Neural crest cell (in vitro differentiated cells): ENCODE measurements at regions not wholly inside any gene's neighbourhood (a gene's known extent, or its start where the extent isn't known, plus 50 kb on each side); places are given as distances from the start of the nearest gene placed in this dataset.
A peak's percentile ranks its signal among the peaks of the same experiment; 100 is the strongest.

Experiments
- DNase-seq: peaks from one replicate; pipeline ENCODE4 v3.0.0; 2021; ENCODE audit warnings: low read depth, mixed read lengths, low spot score
- H3K27ac Mint-ChIP-seq: one replicate; pipeline ENCODE4 v1.8.0; 2021; ENCODE audit warnings: mild to moderate bottlenecking, mixed read lengths; ENCODE audit not compliant: unreplicated experiment
- H3K27me3 Mint-ChIP-seq: 2 replicates; pipeline ENCODE4 v1.8.0; 2021; ENCODE audit warnings: low read depth, mild to moderate bottlenecking, mixed read lengths
- H3K36me3 Mint-ChIP-seq: 2 replicates; pipeline ENCODE4 v1.8.0; 2021; ENCODE audit warnings: low read depth, mild to moderate bottlenecking, mixed read lengths
- H3K4me1 Mint-ChIP-seq: 2 replicates; pipeline ENCODE4 v1.8.0; 2021; ENCODE audit warnings: mixed read lengths
- H3K4me3 Mint-ChIP-seq: one replicate; pipeline ENCODE4 v1.8.0; 2021; ENCODE audit warnings: mild to moderate bottlenecking, mixed read lengths
- H3K9me3 Mint-ChIP-seq: 2 replicates; pipeline ENCODE4 v1.8.0; 2021; ENCODE audit warnings: mixed read lengths
- TF ChIP-seq, protein P1 (sequence below): fragments of 200-600 bp; sonication (generic); conservative IDR thresholded peaks from 2 replicates; pipeline ENCODE4 v1.5.0; 2021; ENCODE audit warnings: antibody characterized with exemption, mild to moderate bottlenecking

DNA sequence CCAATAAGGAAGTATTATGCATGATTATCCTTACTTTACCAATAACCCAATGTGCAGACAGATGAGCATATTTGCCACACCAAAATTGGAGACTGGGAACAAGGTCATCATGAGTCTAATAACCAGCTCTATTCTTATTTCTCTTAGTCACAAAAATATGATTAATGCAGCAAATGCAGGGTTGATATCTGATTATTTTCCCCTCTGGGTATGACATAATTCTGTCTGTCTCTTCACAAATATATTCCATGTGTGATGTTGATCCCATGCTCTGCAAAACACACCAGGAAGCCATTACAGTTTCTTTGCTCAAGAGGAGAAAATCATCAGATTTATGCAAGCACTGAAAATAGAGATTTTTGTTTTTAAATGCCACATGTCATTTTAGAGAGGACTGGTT is 196.5 kb upstream of the DGKB start:
- no peaks in the 10 kb centered on the region for H3K9me3 Mint-ChIP-seq
- no peaks in the 10 kb centered on the region for H3K4me1 Mint-ChIP-seq
- H3K27me3 Mint-ChIP-seq: no peaks in the 10 kb centered on the region
- DNase-seq: no peak
- TF ChIP-seq, protein P1, sequence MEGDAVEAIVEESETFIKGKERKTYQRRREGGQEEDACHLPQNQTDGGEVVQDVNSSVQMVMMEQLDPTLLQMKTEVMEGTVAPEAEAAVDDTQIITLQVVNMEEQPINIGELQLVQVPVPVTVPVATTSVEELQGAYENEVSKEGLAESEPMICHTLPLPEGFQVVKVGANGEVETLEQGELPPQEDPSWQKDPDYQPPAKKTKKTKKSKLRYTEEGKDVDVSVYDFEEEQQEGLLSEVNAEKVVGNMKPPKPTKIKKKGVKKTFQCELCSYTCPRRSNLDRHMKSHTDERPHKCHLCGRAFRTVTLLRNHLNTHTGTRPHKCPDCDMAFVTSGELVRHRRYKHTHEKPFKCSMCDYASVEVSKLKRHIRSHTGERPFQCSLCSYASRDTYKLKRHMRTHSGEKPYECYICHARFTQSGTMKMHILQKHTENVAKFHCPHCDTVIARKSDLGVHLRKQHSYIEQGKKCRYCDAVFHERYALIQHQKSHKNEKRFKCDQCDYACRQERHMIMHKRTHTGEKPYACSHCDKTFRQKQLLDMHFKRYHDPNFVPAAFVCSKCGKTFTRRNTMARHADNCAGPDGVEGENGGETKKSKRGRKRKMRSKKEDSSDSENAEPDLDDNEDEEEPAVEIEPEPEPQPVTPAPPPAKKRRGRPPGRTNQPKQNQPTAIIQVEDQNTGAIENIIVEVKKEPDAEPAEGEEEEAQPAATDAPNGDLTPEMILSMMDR: no peak
- H3K4me3 Mint-ChIP-seq: no peak overlapping the region
- H3K36me3 Mint-ChIP-seq: no peaks in the 10 kb centered on the region
- no peak overlapping the region for H3K27ac Mint-ChIP-seq

DNA sequence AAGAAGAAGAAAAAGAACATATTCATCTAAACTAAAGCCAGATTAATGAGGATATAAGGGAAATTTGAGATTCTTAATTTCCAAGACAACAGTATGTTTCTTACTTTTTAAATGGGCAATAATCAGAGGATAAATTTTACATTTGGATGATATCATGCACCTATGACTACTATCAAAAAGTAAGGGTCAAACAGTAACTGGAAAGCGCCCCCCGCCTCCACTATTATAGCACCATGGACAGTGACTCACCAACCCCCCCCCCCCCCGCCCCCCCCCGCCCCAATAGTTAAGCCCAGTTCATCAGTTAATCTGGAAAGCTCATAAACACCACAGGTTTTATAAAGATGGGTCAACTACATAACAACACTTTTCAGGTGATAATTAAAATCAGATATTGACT is 194.3 kb upstream of the DGKB start:
- Mint-ChIP-seq H3K4me3 (no peak overlapping the region), H3K36me3 (no peaks in the 10 kb centered on the region), H3K4me1 (no peaks in the 10 kb centered on the region), H3K27ac (no peak overlapping the region), H3K9me3 (no peaks in the 10 kb centered on the region), H3K27me3 (no peaks in the 10 kb centered on the region)
- DNase-seq: no peak
- TF ChIP-seq, protein P1: no peak

DNA sequence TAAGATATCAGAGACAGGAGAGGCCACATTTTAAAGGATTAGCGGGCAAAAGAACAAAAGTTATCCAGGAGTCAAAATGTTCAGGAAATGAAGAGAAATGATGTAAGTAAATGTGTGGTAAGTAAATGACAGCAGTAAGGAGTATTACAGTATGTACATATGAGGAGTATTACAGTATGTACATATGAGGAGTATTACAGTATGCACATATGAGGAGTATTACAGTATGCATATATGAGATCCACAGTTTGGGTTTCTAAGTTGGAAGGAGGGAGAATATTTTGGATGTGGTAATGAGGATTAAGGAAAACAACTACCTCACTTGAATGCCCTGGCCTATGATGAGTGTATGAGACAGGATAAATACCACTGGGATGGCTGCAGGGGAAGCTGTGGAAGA is 192.4 kb upstream of the DGKB start:
- H3K36me3 Mint-ChIP-seq: no peaks in the 10 kb centered on the region
- no peak overlapping the region for H3K4me3 Mint-ChIP-seq
- H3K27ac Mint-ChIP-seq: no peak overlapping the region
- no peaks in the 10 kb centered on the region for H3K4me1 Mint-ChIP-seq
- no peak for DNase-seq
- no peaks in the 10 kb centered on the region for H3K27me3 Mint-ChIP-seq
- no peaks in the 10 kb centered on the region for H3K9me3 Mint-ChIP-seq
- TF ChIP-seq, protein P1: no peak

DNA sequence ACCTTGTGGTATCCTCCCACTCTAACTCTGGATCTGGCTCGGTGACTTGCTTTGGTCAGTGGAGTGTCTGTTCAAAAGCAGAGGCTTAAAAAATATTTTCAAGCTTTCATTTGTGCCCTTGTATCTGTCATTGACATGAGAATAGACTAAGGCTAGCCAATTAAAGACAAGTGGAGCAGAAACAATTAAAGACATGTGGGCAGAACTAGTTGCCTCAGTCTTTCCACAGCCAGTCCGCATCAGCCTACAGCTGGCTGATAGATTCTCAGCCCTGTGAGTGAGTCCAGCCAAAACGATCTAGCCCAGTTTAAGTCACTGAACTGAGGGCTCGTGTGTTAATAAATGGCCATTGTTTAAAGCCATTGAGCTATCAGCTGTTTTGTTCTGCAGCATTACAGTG is 185.2 kb upstream of the DGKB start:
- DNase-seq: no peak
- H3K27me3 Mint-ChIP-seq: no peaks in the 10 kb centered on the region

DNA sequence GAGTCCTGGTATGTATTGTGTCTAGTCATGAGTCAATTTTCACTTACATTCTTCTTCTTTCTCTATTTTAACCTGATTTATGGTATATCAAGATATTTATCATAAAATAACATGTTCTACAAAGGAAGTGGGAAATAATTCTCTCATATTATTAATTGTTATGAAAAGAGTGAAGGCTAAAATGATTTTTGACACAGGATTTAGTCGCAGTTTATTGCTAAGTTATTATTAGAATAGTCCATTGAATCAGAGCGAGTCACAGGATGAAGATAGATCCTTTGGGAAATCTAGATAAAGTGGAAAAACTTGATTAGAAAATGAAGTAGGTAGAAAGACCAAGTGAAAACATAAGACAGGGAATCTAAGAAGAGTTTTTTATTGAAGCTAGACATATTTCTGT is 184.3 kb upstream of the DGKB start:
- Mint-ChIP-seq H3K36me3 (no peaks in the 10 kb centered on the region), H3K9me3 (no peaks in the 10 kb centered on the region), H3K4me3 (no peak overlapping the region), H3K27me3 (no peaks in the 10 kb centered on the region), H3K27ac (no peak overlapping the region), H3K4me1 (peaks cover 3% of the 10 kb centered on the region)
- no peak for DNase-seq
- TF ChIP-seq, protein P1: no peak

More for the DNA sequence above, 185.2 kb upstream of the DGKB start:
- H3K36me3 Mint-ChIP-seq: no peaks in the 10 kb centered on the region
- no peaks in the 10 kb centered on the region for H3K9me3 Mint-ChIP-seq
- H3K4me3 Mint-ChIP-seq: no peak overlapping the region
- H3K27ac Mint-ChIP-seq: peak overlapping the region; percentile 5
- peaks cover 3% of the 10 kb centered on the region for H3K4me1 Mint-ChIP-seq
- TF ChIP-seq, protein P1: no peak

DNA sequence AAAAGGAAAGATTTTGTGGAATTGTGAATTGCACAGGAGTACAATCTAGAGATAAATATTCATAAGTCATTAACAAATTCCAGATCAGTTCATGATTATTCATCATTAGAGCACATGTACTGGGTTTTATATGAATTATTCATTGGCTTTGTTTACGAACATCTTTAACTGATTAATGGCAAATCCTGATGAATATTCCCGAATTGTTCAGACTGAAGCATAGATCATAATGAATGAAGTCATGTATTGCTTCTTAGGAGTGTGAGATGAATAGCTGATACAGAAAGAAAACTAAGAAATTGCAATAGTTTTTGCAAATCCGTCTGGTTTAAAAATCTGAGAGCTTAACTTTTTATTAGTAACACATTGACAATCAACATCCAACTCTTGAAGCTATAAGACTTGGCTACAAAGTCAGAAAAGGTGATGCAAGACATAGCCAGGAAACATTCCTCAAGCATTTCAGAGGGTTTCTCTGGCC is 183.6 kb upstream of the DGKB start:
- Mint-ChIP-seq H3K36me3 (no peaks in the 10 kb centered on the region), H3K9me3 (no peaks in the 10 kb centered on the region), H3K27me3 (no peaks in the 10 kb centered on the region), H3K4me1 (peaks cover 3% of the 10 kb centered on the region), H3K27ac (no peak overlapping the region), H3K4me3 (no peak overlapping the region)
- TF ChIP-seq, protein P1: no peak
- no peak for DNase-seq
